COR-L47 (cell line): ENCODE measurements at regions not wholly inside any gene's neighbourhood (a gene's known extent, or its start where the extent isn't known, plus 50 kb on each side); places are given as distances from the start of the nearest gene placed in this dataset.
"Not testable (repeated sequence)": the region's sequence is repeated elsewhere in the genome, so short reads cannot be mapped to it uniquely, and the experiment has no call there.

Source experiments
- DNase-seq: peaks from one replicate; lab custom pipeline; 2025; lab: John Stamatoyannopoulos, UW

GRCh38 chr7:91405873-91406272 is 141.6 kb downstream of the FZD1 start:
- DNase-seq = not testable (repeated sequence)

GRCh38 chr7:91407942-91408341 is 143.7 kb downstream of the FZD1 start:
- no peak for DNase-seq

- DNase-seq = no peak
Measured at GRCh38 chr7:91408388-91409154, 144.3 kb downstream of the FZD1 start.

GRCh38 chr7:91411060-91411459 is 146.8 kb downstream of the FZD1 start:
- DNase-seq = no peak

GRCh38 chr7:91412298-91412697 is 148.1 kb downstream of the FZD1 start:
- DNase-seq = no peak

- DNase-seq = no peak
Measured at GRCh38 chr7:91414734-91415133, 150.5 kb downstream of the FZD1 start.

GRCh38 chr7:91416155-91416865 is 152.1 kb downstream of the FZD1 start:
- no peak for DNase-seq

GRCh38 chr7:91420606-91421005 is 156.4 kb downstream of the FZD1 start:
- no peak for DNase-seq

GRCh38 chr7:91421018-91421417 is 156.8 kb downstream of the FZD1 start:
- no peak for DNase-seq

- DNase-seq = no peak
Measured at GRCh38 chr7:91424371-91424770, 160.1 kb downstream of the FZD1 start.

- DNase-seq = no peak
Measured at GRCh38 chr7:91425149-91425548, 160.9 kb downstream of the FZD1 start.

- no peak for DNase-seq
Measured at GRCh38 chr7:91427051-91427450, 162.8 kb downstream of the FZD1 start.

- no peak for DNase-seq
Measured at GRCh38 chr7:91431601-91432000, 167.4 kb downstream of the FZD1 start.

GRCh38 chr7:91434836-91435235 is 170.6 kb downstream of the FZD1 start:
- DNase-seq = no peak

- no peak for DNase-seq
Measured at GRCh38 chr7:91435381-91436059, 171.3 kb downstream of the FZD1 start.

GRCh38 chr7:91436655-91437054 is 172.4 kb downstream of the FZD1 start:
- no peak for DNase-seq

- DNase-seq = not testable (repeated sequence)
Measured at GRCh38 chr7:91440198-91440597, 176.0 kb downstream of the FZD1 start.

- DNase-seq = no peak
Measured at GRCh38 chr7:91443862-91444261, 179.6 kb downstream of the FZD1 start.

- no peak for DNase-seq
Measured at GRCh38 chr7:91446819-91447218, 182.6 kb downstream of the FZD1 start.

GRCh38 chr7:91455411-91455810 is 191.2 kb downstream of the FZD1 start:
- no peak for DNase-seq

- no peak for DNase-seq
Measured at GRCh38 chr7:91457208-91457607, 193.0 kb downstream of the FZD1 start.

- DNase-seq = no peak
Measured at GRCh38 chr7:91459539-91459938, 195.3 kb downstream of the FZD1 start.

GRCh38 chr7:91462316-91462715 is 198.1 kb downstream of the FZD1 start:
- no peak for DNase-seq
